ENCODE measurements at regions not wholly inside any gene's neighbourhood (a gene's known extent, or its start where the extent isn't known, plus 50 kb on each side); places are given as distances from the start of the nearest gene placed in this dataset.

DNA sequence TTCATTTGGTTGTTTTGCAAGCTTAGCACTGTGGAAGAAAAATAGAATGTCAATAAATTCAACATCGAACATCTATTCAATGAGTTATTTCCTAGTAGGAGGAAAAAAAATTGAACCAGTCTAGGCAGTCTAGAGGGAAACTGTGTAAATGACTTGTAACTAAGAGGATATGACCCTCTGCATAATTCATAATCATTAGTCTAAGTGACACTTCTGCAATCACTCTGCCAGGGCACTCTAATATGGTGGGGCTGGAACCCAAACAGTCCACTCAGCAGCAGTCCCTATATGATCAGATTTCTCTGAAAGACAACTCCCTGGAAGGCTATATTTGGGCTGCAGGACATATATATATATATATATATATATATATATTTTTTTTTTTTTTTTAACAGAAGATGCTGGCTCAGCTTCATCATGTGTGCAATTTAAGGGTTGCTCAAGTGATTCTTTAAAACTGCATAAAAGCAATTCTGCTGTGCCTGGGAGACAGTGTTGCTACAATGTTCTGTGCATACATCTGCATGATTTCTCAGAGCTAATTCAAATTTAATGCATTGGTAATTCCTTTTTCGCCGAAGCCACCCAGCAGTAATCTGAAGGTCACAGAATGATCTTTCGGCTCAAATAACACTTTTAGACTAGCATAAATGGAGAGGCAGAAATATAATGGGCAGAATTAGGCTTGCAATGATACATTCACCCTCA, 482.1 kb upstream of the ZNF608 start:
- Histone ChIP-seq H3K4me3 (no peak overlapping the region), H3K36me3 (no peaks in the 10 kb centered on the region), H3K9me3 (no peaks in the 10 kb centered on the region), H3K27me3 (no peaks in the 10 kb centered on the region), H3K27ac (no peak overlapping the region), H3K4me1 (peaks cover 5% of the 10 kb centered on the region)
- 65% methylated on average over 4 of the region's 4 CpGs for WGBS
- DNase-seq (ENCODE audit: low spot score in 2 of 2) = no peak
- TF ChIP-seq EP300 (IDR thresholded peaks at IDR 0.05) (no peak), POLR2AphosphoS5 (IDR thresholded peaks at IDR 0.05) (no peak), POLR2A (IDR thresholded peaks at IDR 0.05) (no peak)
- TF ChIP-seq, protein P1, sequence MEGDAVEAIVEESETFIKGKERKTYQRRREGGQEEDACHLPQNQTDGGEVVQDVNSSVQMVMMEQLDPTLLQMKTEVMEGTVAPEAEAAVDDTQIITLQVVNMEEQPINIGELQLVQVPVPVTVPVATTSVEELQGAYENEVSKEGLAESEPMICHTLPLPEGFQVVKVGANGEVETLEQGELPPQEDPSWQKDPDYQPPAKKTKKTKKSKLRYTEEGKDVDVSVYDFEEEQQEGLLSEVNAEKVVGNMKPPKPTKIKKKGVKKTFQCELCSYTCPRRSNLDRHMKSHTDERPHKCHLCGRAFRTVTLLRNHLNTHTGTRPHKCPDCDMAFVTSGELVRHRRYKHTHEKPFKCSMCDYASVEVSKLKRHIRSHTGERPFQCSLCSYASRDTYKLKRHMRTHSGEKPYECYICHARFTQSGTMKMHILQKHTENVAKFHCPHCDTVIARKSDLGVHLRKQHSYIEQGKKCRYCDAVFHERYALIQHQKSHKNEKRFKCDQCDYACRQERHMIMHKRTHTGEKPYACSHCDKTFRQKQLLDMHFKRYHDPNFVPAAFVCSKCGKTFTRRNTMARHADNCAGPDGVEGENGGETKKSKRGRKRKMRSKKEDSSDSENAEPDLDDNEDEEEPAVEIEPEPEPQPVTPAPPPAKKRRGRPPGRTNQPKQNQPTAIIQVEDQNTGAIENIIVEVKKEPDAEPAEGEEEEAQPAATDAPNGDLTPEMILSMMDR (IDR thresholded peaks at IDR 0.05) = no peak

DNA sequence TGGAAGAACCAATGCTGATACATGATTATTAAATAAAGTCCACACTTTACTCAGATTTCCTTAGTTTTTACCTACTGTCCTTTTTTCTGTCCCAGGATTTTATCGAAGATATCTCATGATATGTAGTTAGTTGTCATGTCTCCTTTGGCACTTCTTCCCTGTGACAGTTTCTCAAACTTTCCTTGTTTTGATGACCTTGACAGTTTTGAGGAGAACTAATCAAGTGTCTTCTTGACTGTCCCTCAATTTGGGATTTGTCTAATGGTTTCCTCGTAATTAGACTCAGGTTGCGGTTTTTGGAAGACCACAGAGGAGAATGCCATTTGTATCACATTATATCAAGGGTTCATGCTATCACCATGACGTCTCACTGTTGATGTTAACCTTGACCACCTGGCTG, 483.1 kb upstream of the ZNF608 start:
- peaks cover 5% of the 10 kb centered on the region for H3K4me1 ChIP-seq
- no peaks in the 10 kb centered on the region for H3K36me3 ChIP-seq
- no peaks in the 10 kb centered on the region for H3K27me3 ChIP-seq
- no peaks in the 10 kb centered on the region for H3K9me3 ChIP-seq
- no peak for DNase-seq (ENCODE audit: low spot score in 2 of 2)
- no peak overlapping the region for H3K27ac ChIP-seq
- H3K4me3 ChIP-seq = no peak overlapping the region
- TF ChIP-seq, protein P1 (IDR thresholded peaks at IDR 0.05) = no peak
- TF ChIP-seq POLR2AphosphoS5 (IDR thresholded peaks at IDR 0.05) = no peak
- TF ChIP-seq EP300 (IDR thresholded peaks at IDR 0.05) = no peak
- TF ChIP-seq POLR2A (IDR thresholded peaks at IDR 0.05) = no peak
- 96% methylated on average over 4 of the region's 4 CpGs for WGBS

DNA sequence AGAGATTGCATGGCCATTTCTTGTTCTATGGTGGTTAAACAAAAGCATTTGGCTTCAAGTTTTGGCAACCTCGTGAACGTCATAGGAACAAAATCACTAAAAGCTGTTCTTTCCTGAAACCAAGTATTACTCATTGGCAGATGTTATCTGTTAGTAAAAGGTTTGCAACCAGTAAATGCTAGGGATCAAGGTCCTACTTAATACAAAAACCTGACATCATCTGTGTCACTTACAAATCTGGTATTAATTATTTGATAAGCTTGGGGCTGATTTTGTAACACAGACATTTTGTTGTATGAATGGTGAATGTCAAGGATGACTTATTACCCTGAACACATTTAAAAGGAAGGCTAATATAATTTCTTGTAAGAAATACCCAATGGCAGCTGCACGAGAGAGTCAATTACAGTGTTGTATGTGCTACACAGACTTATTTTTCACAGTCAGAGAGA, 486.4 kb upstream of the ZNF608 start:
- H3K27me3 ChIP-seq = no peaks in the 10 kb centered on the region
- DNase-seq (ENCODE audit: low spot score in 2 of 2) = no peak
- H3K36me3 ChIP-seq = no peaks in the 10 kb centered on the region
- WGBS = 33% methylated on average over 3 of the region's 3 CpGs
- no peak overlapping the region for H3K27ac ChIP-seq
- no peaks in the 10 kb centered on the region for H3K9me3 ChIP-seq
- TF ChIP-seq, protein P1 (IDR thresholded peaks at IDR 0.05) = no peak
- H3K4me1 ChIP-seq = peaks cover 5% of the 10 kb centered on the region
- no peak overlapping the region for H3K4me3 ChIP-seq

DNA sequence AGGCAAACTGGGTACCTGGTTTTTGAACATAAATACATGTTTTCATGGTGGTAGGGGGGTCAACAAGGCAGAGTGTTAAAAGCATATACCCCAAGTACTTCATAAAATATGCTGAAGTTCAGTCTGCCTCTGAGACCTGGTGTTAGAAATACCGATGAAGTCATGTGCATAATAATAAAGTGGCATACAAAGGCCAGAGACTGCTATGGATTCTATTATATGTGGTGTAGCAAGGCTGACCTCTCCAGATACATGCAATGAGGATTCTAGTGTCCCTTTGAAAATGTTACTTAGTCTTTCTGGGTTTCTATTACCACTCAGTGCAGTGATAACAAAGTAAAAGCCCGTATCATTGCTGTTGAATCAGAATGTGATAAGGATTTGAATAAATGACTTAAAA, 487.5 kb upstream of the ZNF608 start:
- Histone ChIP-seq H3K27ac (no peak overlapping the region), H3K4me3 (no peak overlapping the region), H3K27me3 (no peaks in the 10 kb centered on the region), H3K9me3 (no peaks in the 10 kb centered on the region), H3K4me1 (peaks cover 5% of the 10 kb centered on the region), H3K36me3 (no peaks in the 10 kb centered on the region)
- 93% methylated on average over 2 of the region's 2 CpGs for WGBS
- no peak for DNase-seq (ENCODE audit: low spot score in 2 of 2)
- TF ChIP-seq EP300 (IDR thresholded peaks at IDR 0.05) (no peak), POLR2A (IDR thresholded peaks at IDR 0.05) (no peak), POLR2AphosphoS5 (IDR thresholded peaks at IDR 0.05) (no peak)
- TF ChIP-seq, protein P1 (IDR thresholded peaks at IDR 0.05) = no peak

DNA sequence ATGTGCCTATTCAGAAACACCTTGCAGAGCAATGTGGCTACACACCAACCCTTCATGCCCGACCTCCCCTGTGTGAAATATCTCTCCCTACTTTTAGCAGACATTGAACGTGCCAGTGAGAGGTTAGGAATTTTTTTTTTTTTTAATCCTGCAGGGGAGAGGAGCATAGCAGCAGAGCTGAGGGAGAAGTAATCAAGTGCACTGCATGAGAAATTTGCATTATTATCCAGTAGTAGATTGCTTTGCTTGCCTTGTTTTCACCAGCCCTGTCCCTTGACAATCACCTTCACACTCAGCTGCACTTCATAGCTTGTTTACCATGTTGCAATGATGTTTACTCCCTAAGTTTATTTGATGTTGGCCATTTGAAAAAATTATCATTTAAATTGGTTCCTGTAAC, 489.6 kb upstream of the ZNF608 start:
- Histone ChIP-seq H3K27me3 (no peaks in the 10 kb centered on the region), H3K4me3 (no peak overlapping the region), H3K36me3 (no peaks in the 10 kb centered on the region), H3K27ac (no peak overlapping the region), H3K4me1 (peaks cover 5% of the 10 kb centered on the region), H3K9me3 (no peaks in the 10 kb centered on the region)
- no peak for TF ChIP-seq EP300 (IDR thresholded peaks at IDR 0.05)
- TF ChIP-seq POLR2A (IDR thresholded peaks at IDR 0.05) = no peak
- TF ChIP-seq POLR2AphosphoS5 (IDR thresholded peaks at IDR 0.05) = no peak
- WGBS = 82% methylated on average over 2 of the region's 2 CpGs
- DNase-seq (ENCODE audit: low spot score in 2 of 2) = no peak

DNA sequence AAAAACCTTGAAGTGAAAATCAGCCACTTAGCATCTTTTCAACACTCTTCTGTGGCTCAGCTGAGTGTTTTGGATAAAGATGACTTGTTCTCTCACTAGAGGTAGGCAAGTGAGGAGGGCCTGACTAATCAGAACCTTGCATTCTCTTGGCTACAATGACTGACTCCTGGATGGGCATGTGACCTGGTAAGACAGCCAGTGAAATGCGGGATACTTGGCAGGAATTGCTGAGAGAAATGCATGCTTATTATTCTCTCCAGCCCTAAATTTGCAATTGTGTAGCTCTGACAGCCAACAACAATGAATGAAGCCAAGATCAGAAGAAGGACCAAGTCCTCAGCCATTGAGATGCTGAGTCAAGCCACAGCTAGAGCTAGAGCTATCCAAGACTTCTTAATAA, 490.5 kb upstream of the ZNF608 start:
- Histone ChIP-seq H3K4me3 (no peak overlapping the region), H3K9me3 (peaks cover 3% of the 10 kb centered on the region), H3K36me3 (no peaks in the 10 kb centered on the region), H3K4me1 (peaks cover 5% of the 10 kb centered on the region), H3K27me3 (no peaks in the 10 kb centered on the region), H3K27ac (no peak overlapping the region)
- TF ChIP-seq EP300 (IDR thresholded peaks at IDR 0.05) = no peak
- 54% methylated on average over 1 of the region's 1 CpG for WGBS
- no peak for DNase-seq (ENCODE audit: low spot score in 2 of 2)

All from suprapubic skin (tissue), 4 donors.